Left renal pelvis (tissue), 4 donors: ENCODE measurements at regions not wholly inside any gene's neighbourhood (a gene's known extent, or its start where the extent isn't known, plus 50 kb on each side); places are given as distances from the start of the nearest gene placed in this dataset.
A peak's percentile ranks its signal among the peaks of the same experiment; 100 is the strongest.
"Not testable (repeated sequence)": the region's sequence is repeated elsewhere in the genome, so short reads cannot be mapped to it uniquely, and the experiment has no call there.

ENCODE experiments used
- DNase-seq, 4 donors: peaks; one replicate each; pipeline ENCODE4 v3.0.0-alpha.2; 2013; ENCODE audit warnings: low read depth in 4 of 4, low spot score in 3 of 4

DNA sequence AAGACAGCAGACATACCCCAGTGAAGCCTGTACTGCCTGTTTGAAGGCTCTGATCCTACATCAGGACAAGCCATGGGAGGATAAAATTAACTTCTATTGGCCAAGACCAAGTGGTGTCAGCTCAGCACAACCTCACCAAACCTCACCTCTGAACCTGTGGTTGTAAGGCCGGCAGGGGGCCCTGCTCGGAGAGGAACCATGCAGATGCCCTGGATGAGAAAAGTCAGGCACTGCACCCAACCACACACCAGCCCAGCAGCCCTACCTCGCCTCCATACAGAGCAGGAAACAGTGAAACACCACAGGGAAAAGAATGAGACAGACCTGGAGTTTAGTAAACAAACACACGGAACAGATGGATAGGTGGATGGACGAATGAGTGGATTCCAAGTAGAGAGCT is 70.0 kb upstream of the PAX7 start:
- no peak for DNase-seq

DNA sequence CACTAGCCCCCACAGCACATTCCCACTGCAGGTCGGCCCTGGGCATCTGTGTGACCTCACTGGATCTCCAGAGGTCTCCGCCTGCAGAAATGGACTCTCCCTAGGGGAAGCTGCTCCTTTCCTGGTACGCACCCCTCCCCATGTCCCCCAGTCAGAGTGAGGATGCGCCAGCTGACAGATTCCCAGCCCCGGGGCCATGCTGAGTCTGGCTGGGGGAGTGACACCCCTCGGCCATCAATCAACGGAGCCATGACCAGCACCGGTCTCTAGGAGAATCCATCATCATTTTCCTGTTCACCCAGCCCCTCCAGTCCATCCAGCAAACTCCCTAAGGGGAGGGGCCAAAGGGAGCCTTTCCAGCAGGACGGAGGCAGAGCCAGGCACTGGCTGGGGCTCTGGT is 68.7 kb upstream of the PAX7 start:
- no peak for DNase-seq

DNA sequence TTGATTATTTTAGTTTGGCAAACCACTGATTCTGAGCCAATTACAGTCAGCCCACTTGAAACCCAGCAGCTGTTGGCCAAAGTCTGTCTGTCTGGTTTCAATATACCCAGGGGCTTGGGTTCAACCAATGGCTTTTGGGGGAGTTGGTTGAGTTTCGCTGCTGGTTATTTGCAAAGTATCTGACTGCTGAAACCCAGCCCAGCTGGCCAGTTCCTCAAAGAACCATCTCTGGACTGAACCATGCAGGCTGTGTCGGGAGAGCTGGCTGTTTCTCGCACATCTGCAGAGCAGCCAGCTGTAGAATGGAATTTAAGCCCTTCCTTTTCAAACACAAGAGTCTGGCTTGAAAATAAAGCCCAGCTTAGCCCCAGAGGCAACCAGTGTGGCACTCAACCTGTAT is 66.0 kb upstream of the PAX7 start:
- DNase-seq, result no peak

DNA sequence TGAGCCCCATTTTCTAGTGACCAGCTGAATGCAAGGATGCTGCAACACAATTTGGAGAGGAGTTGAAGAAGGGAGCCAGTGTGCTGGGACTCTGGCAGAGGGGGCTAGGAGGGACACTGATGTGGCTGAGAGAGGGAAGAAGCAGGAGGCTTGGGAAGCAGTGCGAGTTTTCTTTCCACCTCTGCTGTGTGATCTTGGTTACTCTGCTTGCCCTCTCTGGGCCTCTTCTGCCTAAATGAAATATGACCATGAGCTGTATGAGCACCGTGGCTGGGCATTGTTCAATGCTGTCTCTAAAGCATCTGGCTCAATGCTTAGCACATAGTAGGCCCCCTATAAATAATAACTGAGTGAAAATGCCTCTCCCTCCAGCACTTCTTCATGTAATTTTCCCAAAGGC is 65.3 kb upstream of the PAX7 start:
- DNase-seq, result no peak

DNA sequence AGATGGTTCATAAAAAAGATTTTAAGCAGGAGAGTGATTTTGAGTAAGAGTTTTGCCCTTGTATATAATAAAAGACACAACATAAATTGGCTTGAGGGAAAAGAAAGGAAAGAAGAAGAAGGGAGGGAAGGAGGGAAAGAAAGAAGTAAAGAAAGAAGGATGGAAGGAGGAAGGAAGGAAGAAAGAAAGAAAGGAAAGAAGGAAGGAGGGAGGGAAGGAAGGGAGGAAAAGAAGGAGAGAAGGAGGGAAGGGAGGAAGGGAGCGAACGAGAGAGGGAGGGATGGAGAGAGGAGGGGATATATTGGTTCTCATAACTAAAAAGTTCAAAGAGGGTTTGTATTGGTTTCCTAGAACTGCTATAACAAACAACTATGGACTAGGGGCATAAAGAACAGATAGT is 62.2 kb upstream of the PAX7 start:
- no peak for DNase-seq

DNA sequence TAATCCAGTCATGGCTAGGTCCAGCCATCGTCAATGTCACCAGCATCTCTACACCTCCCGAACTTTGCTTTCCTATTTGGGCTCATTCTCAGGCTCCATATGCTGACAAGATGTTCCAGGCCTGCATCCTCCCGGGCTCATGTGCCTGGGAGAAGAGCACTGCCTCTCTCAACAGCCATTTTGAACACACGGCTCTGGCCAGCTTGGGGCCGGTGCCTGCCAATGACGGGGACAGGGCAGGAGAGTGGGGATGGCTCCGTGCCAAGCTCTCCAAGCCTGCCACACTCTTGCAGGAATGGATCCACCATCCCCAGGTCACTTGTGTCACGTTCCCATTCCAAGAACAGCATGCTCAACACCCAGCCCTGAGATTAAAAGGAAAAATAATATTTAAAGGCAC is 61.4 kb upstream of the PAX7 start:
- no peak for DNase-seq

DNA sequence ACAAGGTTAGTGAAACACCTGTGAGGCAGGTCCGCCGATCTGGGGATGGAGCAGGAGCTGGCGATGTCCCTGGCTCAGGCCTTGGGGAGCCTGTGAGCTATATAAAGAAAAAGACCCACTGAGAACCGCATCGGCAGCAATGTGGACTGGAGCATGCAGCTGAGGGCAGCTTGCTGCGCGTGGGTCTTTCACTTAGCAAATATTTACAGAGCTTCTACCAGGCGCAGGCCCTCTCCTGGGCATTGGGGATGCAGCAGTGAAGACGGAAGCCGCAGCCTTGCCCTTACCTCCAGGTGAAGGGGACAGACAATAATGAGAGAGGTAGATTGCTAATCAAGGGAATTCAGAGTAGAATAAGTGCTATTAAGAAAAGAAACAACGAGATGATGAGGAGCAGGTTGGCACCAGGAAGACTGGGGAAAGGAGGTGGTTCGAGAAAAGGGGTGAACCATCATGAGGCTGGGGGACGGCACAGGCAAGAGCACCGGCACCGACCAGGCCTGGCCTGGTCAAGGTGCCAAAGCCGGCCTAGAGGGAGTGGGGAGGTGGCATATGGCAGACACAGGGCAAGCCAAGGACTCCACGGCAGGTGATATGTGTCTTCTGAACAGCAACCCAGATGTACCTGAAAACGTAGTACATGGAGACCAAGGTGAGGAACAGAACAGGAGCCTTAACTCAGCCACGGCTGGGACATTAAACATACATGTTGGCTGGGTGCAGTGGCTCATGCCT is 60.7 kb upstream of the PAX7 start:
- DNase-seq, result no peak

DNA sequence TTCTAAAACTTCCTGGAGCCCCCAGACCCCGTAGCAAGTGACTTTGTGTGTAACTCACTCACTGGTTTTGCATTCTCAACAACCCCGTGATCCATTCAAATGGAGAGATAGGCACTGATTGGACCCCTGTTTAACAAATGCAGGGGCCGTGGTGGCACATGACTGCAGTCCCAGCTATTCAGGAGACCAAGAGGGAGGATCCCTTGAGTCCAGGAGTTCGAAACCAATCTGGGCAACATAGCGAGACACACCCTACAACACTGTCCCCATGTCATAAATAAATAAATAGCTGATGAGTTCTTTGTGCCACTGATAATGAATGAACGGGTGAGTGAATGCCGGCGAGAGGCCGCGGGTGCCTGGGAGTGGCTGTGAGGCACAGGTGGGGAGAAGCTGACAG is 59.4 kb upstream of the PAX7 start:
- DNase-seq, result no peak

DNA sequence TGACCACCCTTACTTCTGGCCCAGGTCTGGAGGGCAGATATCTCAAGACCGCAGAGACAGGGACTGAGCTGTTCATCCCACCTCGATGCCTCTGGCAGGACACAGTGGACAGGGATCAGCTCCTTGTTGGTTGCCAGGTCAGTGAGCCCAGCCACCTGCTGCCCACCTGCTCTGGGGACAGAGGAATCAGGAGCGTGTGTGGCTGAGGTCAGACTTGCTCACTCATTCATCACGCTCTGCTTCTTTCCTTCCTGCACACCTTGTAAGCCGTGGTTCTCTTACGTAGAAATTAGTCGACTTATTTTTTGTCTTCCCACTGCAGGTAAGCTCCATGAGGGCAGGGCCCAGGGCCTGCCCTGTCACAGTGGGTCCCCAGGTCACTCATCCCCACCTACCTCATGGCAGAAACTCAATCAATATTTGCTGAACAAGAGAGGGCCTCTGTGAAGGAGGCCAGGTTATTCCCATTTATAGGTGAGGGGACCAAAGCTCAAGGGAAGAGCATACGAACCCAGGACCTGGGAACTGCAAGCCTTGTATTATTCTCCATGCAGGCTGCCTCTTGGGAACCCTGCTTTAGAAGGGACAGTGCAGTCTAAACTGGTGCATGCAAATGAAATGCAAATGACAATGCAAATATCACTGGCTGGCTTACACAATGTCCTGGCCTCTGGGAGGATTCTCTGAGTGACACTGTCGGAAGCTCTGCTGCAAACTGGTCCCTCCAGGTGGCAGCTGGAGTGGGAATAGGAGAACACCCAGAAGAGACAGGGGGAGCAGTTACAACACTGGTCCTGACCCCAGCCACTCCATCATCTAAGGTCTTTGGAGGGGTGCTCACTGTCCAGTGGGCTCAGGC is 58.4 kb upstream of the PAX7 start:
- no peak for DNase-seq

DNA sequence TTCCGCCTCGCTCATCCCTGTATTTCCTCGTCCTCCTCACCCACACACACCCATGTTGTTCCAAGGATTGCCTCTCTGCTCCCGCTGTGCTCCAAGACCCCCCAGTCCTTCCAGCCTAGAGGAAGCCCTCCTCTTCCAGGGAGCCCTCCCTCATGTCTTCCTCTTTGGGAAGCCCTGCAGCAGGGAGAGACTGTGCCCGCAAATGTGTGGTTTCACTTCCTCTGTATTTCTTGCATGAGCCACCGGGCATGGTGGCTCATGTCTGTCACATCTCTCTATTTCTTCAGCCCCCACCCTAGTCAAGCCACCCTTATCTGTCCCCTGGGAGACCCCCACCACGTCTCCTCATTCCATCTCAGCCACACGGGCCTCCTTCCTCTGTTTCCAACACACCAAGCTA is 57.5 kb upstream of the PAX7 start:
- DNase-seq, result no peak

DNA sequence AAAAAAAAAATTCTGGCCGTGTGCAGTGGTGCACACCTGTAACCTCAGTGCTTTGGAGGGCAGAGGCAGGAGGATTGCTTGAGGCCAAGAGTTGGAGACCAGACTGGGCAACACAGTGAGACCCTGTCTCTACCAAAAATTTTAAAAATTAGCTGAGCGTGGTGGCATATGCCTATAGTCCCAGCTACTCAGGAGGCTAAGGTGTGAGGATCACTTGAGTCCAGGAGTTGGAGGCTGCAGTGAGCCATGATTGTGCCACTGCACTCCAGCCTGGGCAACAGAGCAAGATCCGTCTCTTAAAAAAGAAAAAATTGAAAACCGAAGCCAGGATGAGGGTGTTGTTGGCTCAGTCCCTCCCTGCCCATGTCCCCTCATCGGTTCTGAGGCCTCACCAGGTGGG is 55.9 kb upstream of the PAX7 start:
- DNase-seq, result no peak

DNA sequence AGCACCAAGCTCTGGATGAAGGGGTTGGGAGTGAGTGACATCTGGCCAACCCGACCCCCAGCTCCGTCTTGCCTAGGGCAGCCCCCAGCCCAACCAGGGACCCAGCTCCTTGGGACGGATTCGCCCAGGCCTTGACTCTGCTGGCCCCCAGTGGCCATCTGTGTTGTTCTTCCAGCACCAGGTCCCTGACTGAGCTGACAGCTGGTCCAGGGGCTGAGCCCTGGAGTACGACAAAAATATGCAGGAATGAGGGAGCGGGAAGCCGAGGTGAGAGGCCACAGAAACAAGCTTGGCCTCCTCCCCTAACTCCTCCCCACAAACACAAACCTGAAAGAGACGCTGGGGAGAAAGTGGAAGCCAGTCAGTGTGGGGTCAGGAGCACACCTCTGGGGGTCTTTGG is 55.0 kb upstream of the PAX7 start:
- DNase-seq, result peak in 1 of 4 donors; percentile 55

DNA sequence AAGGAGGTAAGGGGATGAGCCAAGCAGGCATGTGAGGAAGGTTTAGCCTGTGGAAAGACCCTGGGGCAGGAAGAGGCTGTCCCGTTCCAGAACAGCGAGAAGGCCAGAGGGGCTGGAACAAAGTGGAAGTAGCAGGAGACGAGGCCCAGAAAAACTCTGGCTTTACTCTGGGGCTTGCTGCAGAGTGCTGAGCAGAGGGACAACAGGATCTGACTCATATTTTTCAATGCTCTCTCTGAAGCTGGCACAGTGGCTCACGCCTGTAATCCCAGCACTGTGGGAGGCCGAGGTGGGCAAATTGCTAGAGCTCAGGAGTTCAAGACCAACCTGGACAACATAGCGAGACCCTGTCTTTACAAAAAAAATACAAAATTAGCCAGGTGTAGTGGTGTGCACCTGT is 52.4 kb upstream of the PAX7 start:
- no peak for DNase-seq

DNA sequence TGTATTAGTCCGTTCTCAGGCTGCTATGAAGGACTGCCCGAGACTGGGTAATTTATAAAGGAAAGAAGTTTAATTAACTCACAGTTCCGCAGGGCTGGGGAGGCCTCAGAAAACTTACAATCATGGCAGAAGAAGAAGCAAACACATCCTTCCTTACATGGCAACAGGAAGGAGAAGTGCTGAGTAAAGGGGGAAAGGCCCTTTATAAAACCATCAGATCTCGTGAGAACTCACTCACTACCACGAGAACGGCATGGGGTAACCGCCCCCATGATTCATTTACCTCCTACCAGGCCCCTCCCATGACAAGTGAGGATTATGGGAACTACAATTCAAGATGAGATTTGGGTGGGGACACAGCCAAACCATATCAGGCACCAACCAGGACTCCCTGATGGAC is 51.4 kb upstream of the PAX7 start:
- DNase-seq, result not testable (repeated sequence)

DNA sequence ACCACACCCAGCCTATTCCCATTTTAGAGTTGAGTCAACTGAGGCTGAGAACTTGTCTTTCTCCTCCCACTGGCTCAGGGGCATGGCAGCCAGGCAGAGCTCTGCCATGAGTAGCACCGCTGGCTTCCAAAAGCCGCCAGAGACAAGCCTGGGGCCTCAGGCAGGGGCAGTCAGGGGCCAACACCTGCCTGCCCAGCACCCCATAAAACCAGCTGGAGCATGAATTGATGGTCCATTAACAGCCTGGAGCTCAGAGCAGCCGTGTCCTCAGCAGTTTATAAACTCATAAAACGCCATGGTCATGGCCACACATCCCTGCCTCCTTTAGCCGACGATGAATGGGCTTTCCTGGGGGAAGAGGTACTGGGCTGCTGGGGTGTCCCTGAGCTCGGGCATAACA is 50.6 kb upstream of the PAX7 start:
- DNase-seq, result no peak

DNA sequence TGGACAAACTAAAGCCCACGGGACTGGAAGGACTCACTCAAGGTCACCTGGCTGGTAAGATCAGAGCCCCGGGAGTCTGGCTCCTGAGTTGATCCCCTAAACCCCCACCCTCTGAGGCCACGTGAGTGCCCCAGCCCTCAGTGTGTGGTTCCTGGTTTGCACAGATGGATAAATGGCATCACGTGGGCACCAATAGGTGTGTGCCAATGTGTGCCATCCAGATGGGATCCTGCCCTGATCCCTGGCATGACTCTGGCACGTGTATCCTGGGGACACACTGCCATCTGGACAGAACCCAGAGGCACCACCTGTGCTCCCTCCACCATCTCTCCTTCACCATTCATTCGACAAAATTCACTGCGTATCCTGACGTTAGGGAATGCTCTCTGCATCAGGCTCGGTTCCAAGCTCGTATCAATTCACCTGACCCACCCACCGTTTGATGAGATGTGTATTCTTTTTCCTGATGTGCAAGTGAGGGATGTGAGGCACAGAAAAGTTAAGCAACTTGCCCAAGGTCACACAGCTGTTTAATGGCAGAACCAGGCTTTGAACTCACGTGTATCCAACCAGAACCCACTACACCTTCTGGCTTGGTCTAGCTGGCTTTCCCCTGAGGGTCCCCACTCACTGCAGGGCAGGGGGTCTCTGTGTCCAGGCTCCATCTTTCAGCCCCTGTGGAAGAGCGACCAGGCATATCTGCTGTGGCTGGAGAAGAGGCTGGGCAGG is 49.8 kb upstream of the PAX7 start:
- DNase-seq, result no peak
